HG03432 (cell line): ENCODE measurements at regions not wholly inside any gene's neighbourhood (a gene's known extent, or its start where the extent isn't known, plus 50 kb on each side); places are given as distances from the start of the nearest gene placed in this dataset.
"Not testable (repeated sequence)": the region's sequence is repeated elsewhere in the genome, so short reads cannot be mapped to it uniquely, and the experiment has no call there.

Experiments
- ATAC-seq: cut with Tn5 transposase; IDR thresholded peaks from one replicate; pipeline ENCODE4 v1.9.1; 2021; ENCODE audit warnings: mild to moderate bottlenecking, moderate library complexity; ENCODE audit not compliant: unreplicated experiment

DNA sequence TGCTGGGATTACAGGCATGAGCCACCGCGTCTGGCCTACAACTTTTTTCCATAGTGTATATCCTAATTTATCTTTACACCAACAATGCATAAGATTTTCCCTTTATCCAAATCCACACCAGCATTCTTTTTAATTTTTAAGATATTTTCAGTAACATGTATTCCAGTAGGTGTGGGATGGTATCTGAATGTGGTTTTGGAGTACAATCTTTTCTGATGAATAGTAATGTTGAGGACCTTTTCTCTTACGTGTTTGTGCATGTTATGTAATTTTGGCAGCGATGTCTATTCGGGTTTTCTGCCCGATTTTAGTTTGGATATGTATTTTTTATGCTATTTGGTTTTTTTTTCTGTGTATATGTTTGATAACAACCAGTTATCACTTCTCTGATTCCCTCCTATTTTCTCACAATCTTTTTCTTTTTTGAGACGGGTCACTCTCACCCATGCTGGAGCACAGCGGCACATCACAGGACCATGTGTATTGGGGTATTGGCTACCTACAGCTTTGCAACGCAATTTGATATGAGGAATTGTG lies 114.6 kb upstream of the GRK3 start:
- ATAC-seq: no peak

DNA sequence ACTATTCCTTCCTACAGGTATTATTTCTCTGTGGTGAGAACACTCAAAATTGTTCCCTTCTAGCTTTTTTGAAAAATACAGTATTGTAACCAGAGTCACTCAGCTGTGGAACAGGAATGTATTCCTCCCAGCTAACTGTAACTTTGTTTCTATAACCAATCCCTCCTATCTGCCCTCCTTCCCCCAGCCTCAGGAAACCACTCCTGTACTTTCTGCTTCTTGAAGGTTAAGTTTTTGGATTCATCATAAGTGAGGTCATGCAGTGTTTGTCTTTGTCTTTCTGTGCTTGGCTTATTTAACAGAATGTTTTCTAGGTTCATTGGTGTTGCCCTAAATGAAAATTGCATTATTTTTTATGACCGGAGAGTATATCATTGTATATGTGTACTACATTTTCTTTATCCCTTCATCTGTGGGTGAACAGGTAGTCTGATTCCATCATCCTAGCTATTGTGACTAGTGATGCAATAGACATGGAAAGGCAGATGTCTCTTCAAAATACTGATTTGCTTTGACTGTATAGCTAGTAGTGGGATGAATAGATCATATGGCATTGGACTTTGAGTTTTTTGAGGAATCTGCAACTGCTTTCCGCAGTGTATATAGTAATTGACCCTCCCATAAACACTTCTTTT lies 112.9 kb upstream of the GRK3 start:
- ATAC-seq: no peak

DNA sequence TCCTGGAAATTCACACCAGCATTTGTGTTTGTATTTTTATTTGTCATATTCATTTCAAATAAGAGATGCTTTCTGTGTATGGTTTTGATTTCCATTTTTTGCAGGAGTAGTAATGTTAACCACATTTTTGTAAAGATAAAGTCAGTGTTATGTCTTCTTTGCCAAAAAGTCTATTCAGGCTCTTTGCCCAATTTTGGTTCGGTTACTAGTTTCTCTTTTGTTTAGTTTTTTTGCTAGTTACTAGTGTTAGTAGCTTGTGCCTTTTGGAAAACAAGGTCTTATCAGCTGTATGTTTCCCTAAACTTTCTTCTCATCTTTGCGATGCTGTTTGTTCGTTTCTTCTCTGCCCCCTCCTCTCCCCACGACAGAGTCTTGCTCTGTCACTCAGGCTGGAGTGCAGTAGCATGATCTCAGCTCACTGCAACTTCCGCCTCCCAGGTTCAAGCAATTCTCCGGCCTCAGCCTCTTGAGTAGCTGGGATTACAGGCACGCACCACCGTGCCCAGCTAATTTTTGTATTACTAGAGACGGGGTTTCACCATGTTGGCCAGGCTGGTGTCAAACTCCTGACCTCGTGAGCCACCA lies 112.3 kb upstream of the GRK3 start:
- no peak for ATAC-seq

GRCh38 chr22:25453058-25453457 lies 111.4 kb upstream of the GRK3 start:
- ATAC-seq: no peak

- ATAC-seq: no peak
Measured at GRCh38 chr22:25453557-25453956, 110.9 kb upstream of the GRK3 start.

DNA sequence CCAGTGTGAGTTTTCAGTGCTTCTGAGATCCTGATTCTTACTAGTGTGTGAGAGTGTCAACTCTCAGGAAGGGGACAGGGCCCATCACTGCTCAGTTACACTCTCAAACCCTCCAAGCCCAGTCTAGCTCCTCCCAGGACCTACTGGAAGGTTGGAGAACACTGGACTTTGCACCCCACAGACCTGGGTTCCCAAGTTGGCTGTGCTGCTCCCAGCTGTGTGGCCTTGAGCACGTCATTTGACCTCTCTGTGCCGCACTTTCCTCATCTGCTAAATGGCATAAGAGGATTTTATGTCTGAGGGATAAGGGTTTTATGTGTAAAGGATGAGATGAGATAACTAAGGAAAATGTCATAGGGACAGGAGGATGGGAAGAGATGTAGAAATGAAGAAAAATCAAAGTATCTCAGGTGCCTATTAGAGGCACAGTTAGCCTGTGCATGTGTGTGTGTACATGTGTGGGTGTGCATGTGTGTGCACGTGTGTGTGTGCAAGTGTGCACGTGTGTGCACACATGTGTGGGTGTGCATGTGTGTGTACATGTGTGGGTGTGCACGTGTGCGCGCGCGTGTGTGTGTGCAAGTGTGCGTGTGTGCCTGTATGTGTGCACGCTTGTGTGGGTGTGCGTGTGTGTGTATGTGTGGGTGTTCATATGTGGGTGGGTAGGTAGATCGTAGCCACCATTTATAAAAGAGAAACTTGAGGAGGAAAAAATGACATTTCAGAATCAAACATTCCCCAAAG lies 108.0 kb upstream of the GRK3 start:
- ATAC-seq: not testable (repeated sequence)

DNA sequence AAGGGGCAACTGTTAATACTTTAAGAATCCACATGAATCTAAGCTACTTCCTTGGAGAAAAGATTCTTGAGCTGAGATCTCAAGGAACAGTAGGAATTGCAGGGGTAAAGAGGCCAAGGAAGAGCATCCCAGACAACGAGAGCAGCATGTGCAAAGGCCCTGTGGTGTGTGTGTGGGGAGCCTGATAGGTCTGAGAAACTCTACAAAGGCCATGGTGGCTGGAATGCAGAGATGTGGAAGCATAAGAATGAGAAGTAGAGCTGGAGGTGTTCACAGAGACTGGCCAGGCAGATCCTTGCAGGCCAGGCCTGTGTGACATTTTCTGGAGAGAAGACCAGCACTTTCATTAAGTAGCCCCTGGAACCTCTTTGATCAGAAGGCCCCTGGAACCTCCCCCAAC lies 105.8 kb upstream of the GRK3 start:
- not testable (repeated sequence) for ATAC-seq

DNA sequence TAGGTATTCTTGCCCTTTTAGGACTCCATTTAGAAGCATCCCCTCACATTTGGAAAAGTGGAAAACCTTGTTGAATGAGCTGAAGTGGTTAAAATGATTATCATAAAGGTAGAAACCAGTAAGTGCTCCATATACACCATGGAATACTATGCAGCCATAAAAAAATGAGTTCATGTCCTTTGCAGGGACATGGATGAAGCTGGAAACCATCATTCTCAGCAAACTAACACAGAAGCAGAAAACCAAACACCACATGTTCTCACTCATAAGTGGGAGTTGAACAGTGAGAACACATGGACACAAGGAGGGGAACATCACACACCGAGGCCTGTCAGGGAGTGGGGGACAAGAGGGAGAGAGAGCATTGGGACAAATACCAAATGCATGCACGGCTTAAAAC lies 103.8 kb upstream of the GRK3 start:
- not testable (repeated sequence) for ATAC-seq

GRCh38 chr22:25461301-25461700 lies 103.2 kb upstream of the GRK3 start:
- ATAC-seq: no peak

GRCh38 chr22:25462474-25463346 lies 101.8 kb upstream of the GRK3 start:
- ATAC-seq: peak; percentile 64

DNA sequence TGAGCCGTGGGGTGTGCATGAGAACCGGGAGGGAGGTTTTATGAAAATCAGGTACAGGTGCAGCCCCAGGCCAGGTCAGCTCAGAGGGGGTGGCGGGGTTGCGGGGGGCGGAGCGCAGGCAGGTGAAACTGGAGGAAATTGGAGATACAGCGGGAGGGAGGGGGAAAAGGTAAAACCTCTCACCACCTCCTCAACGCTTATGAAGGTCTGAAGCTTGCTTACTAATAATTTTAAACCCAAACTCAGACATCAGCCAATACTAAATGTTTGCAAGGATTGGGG lies 101.2 kb upstream of the GRK3 start:
- ATAC-seq: not testable (repeated sequence)

- not testable (repeated sequence) for ATAC-seq
Measured at GRCh38 chr22:25464326-25464725, 100.1 kb upstream of the GRK3 start.

DNA sequence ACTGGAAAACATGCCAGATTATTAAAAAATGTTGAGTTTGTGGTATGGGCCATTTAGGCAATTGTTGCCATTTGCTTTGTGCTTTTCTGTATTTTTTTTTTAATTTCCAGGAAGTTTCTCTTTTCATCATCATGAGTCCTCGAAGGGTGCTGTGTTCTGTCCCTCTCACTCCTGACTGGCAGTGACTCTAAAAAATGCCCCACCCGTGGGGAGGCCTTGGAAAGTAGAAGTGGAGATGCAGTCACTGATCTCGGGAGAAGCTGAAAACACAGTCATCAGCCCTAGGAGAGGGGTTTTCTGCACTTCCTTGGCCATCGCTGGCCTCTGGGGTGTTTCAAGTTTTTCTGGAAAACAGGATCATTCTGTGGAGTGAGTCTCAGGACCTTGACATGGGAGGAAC lies 98.5 kb upstream of the GRK3 start:
- ATAC-seq: no peak

DNA sequence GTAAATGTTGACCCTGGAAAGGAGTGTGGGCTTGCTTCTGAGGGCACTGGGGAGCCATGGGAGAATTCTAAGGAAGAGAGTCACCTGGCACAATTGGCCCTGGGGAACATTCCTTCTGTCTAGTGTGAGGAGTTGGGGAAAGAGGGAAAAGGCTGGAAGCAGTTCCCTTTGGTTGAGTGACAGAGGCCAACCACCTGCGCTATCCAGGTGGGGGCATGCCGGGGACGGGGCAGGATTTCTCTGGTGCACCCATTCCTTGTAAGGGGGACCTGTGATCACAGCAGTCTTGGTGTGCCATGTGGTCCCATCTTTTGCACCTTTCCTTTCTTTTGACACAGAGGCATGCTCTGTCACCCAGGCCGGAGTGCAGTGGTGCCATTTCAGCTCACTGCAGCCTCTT lies 92.1 kb upstream of the GRK3 start:
- ATAC-seq: no peak

- ATAC-seq: no peak
Measured at GRCh38 chr22:25475257-25476022, 89.0 kb upstream of the GRK3 start.

GRCh38 chr22:25477358-25477757 lies 87.1 kb upstream of the GRK3 start:
- ATAC-seq: no peak

DNA sequence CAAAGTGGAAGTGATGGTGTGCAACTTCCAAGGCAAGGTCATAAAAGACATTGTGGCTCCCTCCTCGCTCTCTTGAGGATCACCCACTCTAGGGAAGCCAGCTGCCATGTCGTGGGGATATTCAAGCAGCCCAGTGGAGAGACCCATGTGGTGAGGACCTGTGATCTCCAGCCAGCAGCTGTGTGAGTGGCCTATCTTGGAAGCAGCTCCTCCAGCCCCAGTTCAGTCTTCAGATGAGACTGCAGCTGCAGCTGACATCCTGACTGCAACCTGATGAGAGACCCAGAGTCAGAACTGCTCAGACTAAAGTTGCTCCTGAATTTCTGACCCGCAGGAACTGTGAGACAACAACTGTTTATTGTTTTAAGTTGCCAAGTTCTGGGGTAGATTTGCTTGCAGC lies 86.4 kb upstream of the GRK3 start:
- ATAC-seq: no peak

DNA sequence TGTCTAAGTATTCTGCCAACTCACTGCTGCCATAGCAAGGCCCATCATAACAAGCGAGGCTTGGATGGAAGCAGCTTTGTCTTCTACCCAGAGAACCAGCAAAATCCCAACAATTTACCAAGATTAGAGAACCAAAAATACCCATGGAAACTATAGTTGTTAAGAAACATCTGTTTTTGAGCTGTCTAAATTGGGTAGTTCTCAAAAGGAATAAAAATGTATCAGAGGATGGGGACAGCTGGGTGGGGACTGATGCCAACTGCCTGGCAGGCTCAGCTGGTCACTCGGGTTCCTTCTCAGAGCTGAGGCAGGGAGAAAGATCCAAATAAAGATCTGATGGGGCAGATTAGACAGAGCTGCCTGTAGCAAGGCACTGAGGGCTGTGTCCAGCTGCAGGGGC lies 85.9 kb upstream of the GRK3 start:
- ATAC-seq: no peak

DNA sequence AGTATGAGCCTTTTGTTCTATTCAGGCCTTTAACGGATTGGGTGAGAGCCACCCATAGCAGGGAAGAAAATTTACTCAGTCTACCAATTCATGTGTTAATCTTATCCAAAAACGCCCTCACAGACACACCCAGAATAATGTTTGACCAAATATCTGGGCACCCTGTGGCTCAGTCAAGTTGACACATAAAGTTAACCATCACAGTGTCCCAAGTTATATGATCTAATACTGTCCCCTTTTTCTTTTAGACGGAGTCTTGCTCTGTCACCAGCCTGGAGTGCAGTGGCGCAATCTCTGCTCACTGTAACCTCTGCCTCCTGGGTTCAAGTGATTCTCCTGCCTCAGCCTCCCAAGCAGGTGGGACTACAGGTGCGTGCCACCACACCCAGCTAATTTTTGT lies 83.6 kb upstream of the GRK3 start:
- not testable (repeated sequence) for ATAC-seq

DNA sequence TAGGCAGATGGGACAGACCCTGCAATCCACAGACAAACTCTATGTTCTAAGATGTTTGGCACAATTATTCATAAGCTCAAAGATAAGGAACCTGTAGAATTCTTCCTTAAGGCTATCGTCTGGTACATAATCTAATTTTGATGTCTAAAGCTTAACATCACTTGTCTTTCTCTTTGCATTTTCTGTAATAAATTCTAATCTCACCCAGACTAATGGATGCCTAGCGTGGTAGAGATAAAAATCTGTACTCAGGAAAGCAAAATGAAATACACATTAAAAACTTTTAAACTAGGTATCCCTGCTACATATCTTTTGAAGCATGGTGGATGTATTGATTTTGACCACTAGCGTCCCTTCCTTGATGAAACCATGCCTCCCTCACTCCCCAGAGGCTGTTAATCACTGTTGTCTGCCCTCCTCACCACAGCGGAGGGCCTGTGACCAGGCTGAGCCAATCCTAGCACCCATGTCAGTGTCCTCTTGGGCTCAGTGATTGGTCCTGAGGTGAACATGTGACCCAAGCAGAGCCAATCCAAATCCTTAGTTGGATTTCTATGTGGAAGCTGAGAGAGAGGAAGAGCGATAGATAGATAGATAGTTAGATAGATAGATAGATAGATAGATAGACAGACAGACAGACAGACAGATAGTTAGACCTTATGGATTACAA lies 82.2 kb upstream of the GRK3 start:
- ATAC-seq: no peak
